IMR-90 (cell line): ENCODE measurements at regions not wholly inside any gene's neighbourhood (a gene's known extent, or its start where the extent isn't known, plus 50 kb on each side); places are given as distances from the start of the nearest gene placed in this dataset.

Experiments
- ATAC-seq: fragments of 200-7000 bp; cut with Tn5 transposase; 2 replicates; pipeline ENCODE4 v1.9.1; 2020; ENCODE audit warnings: low read depth, mild to moderate bottlenecking, moderate library complexity
- BruUV-seq: library from RNA; stranded (reverse); fragments of 400-500 nt; replicated peaks from 2 replicates; lab custom pipeline; 2021; lab: Mats Ljungman, UMichigan
- CTCF ChIA-PET: fragments of 300-600 bp; formaldehyde crosslinking; extraction: SDS; loops from one replicate; lab custom pipeline; 2021; ENCODE audit warnings: antibody characterized with exemption; lab: Yijun Ruan, JAX
- POLR2A ChIA-PET: fragments of 300-600 bp; sonication (Branson Sonifier 250); formaldehyde crosslinking; loops from one replicate; lab custom pipeline; 2022; ENCODE audit warnings: antibody characterized with exemption; ENCODE audit not compliant: unreplicated experiment; lab: Charles Lee
- DNase-seq: peaks from one replicate; pipeline ENCODE4 v3.0.0; 2013
- H2AFZ ChIP-seq: replicated peaks from 2 replicates; pipeline ENCODE3; 2013; ENCODE audit warnings: low read length, mild to moderate bottlenecking; ENCODE audit not compliant: poor library complexity
- H2AK5ac ChIP-seq: 2 replicates; pipeline ENCODE4 v1.6.1; 2013; ENCODE audit warnings: low read depth, low read length, inconsistent platforms
- H2AK9ac ChIP-seq: replicated peaks from 2 replicates; pipeline ENCODE3; 2013; ENCODE audit warnings: mild to moderate bottlenecking, low read depth, low read length, moderate library complexity; ENCODE audit not compliant: poor library complexity
- H2BK120ac ChIP-seq: 2 replicates; pipeline ENCODE4 v1.6.1; 2013; ENCODE audit warnings: low read depth, low read length, inconsistent platforms
- H2BK15ac ChIP-seq: 3 replicates; pipeline ENCODE4 v1.6.1; 2013; ENCODE audit warnings: low read depth, low read length, inconsistent platforms
- H2BK20ac ChIP-seq: 2 replicates; pipeline ENCODE4 v1.6.1; 2013; ENCODE audit warnings: low read depth, mild to moderate bottlenecking, inconsistent platforms, low read length, moderate library complexity
- H2BK5ac ChIP-seq: 2 replicates; pipeline ENCODE4 v1.6.1; 2013; ENCODE audit warnings: mild to moderate bottlenecking, low read depth, low read length, inconsistent platforms; ENCODE audit not compliant: poor library complexity, severe bottlenecking
- H3K14ac ChIP-seq: replicated peaks from 2 replicates; pipeline ENCODE4 v1.6.1; 2013; ENCODE audit warnings: low read depth, low read length, inconsistent platforms
- H3K18ac ChIP-seq: 2 replicates; pipeline ENCODE4 v1.6.1; 2013; ENCODE audit warnings: low read depth, low read length, control low read depth
- H3K23ac ChIP-seq: 2 replicates; pipeline ENCODE4 v1.6.1; 2013; ENCODE audit warnings: low read depth, low read length, inconsistent platforms
- H3K27ac ChIP-seq: 2 replicates; pipeline ENCODE4 v1.5.1; 2013; ENCODE audit warnings: mild to moderate bottlenecking, control low read depth, low read length; ENCODE audit not compliant: insufficient read depth
- H3K27me3 ChIP-seq: 2 replicates; pipeline ENCODE4 v1.6.1; 2013; ENCODE audit warnings: low read length; ENCODE audit not compliant: control insufficient read depth, insufficient read depth
- H3K36me3 ChIP-seq: 2 replicates; pipeline ENCODE4 v1.6.1; 2013; ENCODE audit warnings: low read length, mixed read lengths; ENCODE audit not compliant: control insufficient read depth, insufficient read depth
- H3K4ac ChIP-seq: 2 replicates; pipeline ENCODE4 v1.6.1; 2013; ENCODE audit warnings: low read depth, low read length, inconsistent platforms
- H3K4me1 ChIP-seq: 2 replicates; pipeline ENCODE4 v1.6.1; 2013; ENCODE audit warnings: low read length, mixed read lengths; ENCODE audit not compliant: control insufficient read depth, insufficient read depth
- H3K4me2 ChIP-seq: 2 replicates; pipeline ENCODE4 v1.6.1; 2013; ENCODE audit warnings: low read depth, mild to moderate bottlenecking, control low read depth, low read length, moderate library complexity
- H3K4me3 ChIP-seq: 2 replicates; pipeline ENCODE4 v1.5.1; 2013; ENCODE audit warnings: low read depth, mild to moderate bottlenecking, control low read depth, low read length, moderate library complexity; ENCODE audit not compliant: insufficient read depth
- H3K56ac ChIP-seq: 2 replicates; pipeline ENCODE4 v1.6.1; 2013; ENCODE audit warnings: low read length, inconsistent platforms; ENCODE audit not compliant: insufficient read depth; ENCODE audit errors: extremely low read depth
- H3K79me1 ChIP-seq, 2 experiments: 2 replicates each; pipeline ENCODE4 v1.6.1; 2013; ENCODE audit warnings: low read length in 2 of 2, inconsistent platforms in 1 of 2, low read depth in 1 of 2
- H3K9ac ChIP-seq: 2 replicates; pipeline ENCODE4 v1.6.1; 2013; ENCODE audit warnings: low read depth, low read length, control low read depth
- H3K9me1 ChIP-seq: 2 replicates; pipeline ENCODE4 v1.6.1; 2013; ENCODE audit warnings: low read length, inconsistent platforms; ENCODE audit not compliant: insufficient read depth
- H3K9me3 ChIP-seq: 2 replicates; pipeline ENCODE4 v1.6.1; 2013; ENCODE audit warnings: low read length; ENCODE audit not compliant: control insufficient read depth, insufficient read depth
- H4K20me1 ChIP-seq: 2 replicates; pipeline ENCODE4 v1.6.1; 2013; ENCODE audit warnings: low read length, inconsistent platforms; ENCODE audit not compliant: insufficient read depth
- H4K5ac ChIP-seq: 2 replicates; pipeline ENCODE4 v1.6.1; 2013; ENCODE audit warnings: mild to moderate bottlenecking, low read depth, low read length, control low read depth
- H4K8ac ChIP-seq, 2 experiments: 2 replicates each; pipeline ENCODE4 v1.6.1; 2013; ENCODE audit warnings: low read depth in 2 of 2, low read length in 2 of 2, control low read depth in 1 of 2, inconsistent platforms in 1 of 2
- H4K91ac ChIP-seq: 2 replicates; pipeline ENCODE4 v1.6.1; 2013; ENCODE audit warnings: low read depth, low read length, inconsistent platforms; ENCODE audit not compliant: insufficient read depth
- MXI1 ChIP-seq: IDR thresholded peaks from 2 replicates; pipeline ENCODE4 v1.6.1; 2012; ENCODE audit warnings: low read depth, mild to moderate bottlenecking, low read length, moderate library complexity, borderline replicate concordance
- USF2 ChIP-seq: fragments of 150-350 bp; IDR thresholded peaks from 2 replicates; pipeline ENCODE4 v1.6.1; 2017; ENCODE audit warnings: mild to moderate bottlenecking, antibody characterized with exemption, low read length, low read depth
- WGBS, 2 experiments: methylation state at CpG; one replicate each; pipeline versions ENCODE4 v1.1.5 to v1.1.7; 2013; ENCODE audit warnings: missing lambda C conversion rate in 2 of 2; ENCODE audit not compliant: insufficient read length in 1 of 2; ENCODE audit errors: extremely low coverage in 2 of 2; 5-methylcytosine and 5-hydroxymethylcytosine counted together
- dilution Hi-C: fragments of 300-500 bp; cut with HindIII; formaldehyde crosslinking; loops from one replicate; pipeline ENCODE4 v1.14.3; 2018; ENCODE audit warnings: low sequenced_read_pairs; ENCODE audit not compliant: unreplicated experiment
- in situ Hi-C: fragments of 300-500 bp; cut with MboI; formaldehyde crosslinking; loops from 3 replicates; pipeline ENCODE4 v1.14.3; 2019; ENCODE audit warnings: low sequenced_read_pairs, inconsistent platforms, mixed read lengths
- intact Hi-C: fragments of 100-400 bp; cut with micrococcal nuclease; formaldehyde crosslinking; loops from 2 replicates; pipeline ENCODE4 v1.10.0; 2022

GRCh38 chr1:22340066-22340465 is 111.6 kb upstream of the ZBTB40 start:
- Histone ChIP-seq H3K23ac (no peak overlapping the region), H3K27ac (no peak overlapping the region), H4K5ac (no peak overlapping the region), H3K14ac (no peak overlapping the region), H3K18ac (no peak overlapping the region), H3K36me3 (no peaks in the 10 kb centered on the region), H3K79me1 (no peaks in the 10 kb centered on the region), H2BK20ac (no peak overlapping the region), H3K9me3 (no peaks in the 10 kb centered on the region), H3K9me1 (no peaks in the 10 kb centered on the region; the same call in 1 of the 2 replicates), H2BK5ac (no peak overlapping the region), H4K8ac (no peak overlapping the region), H3K4me2 (no peak overlapping the region), H3K56ac (no peak overlapping the region), H3K4me3 (no peak overlapping the region), H2AK5ac (no peak overlapping the region), H4K91ac (no peak overlapping the region), H2AK9ac (no peak overlapping the region), H4K20me1 (no peaks in the 10 kb centered on the region), H3K27me3 (peaks cover 71% of the 10 kb centered on the region), H3K4ac (no peak overlapping the region), H3K4me1 (peaks cover 2% of the 10 kb centered on the region; the same call in 1 of the 2 replicates), H2BK15ac (no peak overlapping the region), H3K9ac (no peak overlapping the region), H2AFZ (no peak overlapping the region), H2BK120ac (no peak overlapping the region)
- intact Hi-C loops (no loop called here), in situ Hi-C loops (no loop called here), dilution Hi-C loops (no loop called here)
- ChIA-PET POLR2A (interaction anchor here (0.5 kb wide), 1 partner anchor 198 kb away, joined by 3 read pairs; no protein-coding TSS in a partner anchor), CTCF (no interaction called here)
- ATAC-seq (no peak), DNase-seq (no peak)
- TF ChIP-seq USF2 = no peak
- no peak for TF ChIP-seq MXI1
- no TSS peak for BruUV-seq
- 80% methylated on average over 1 of the region's 4 CpGs; no CpG with 5 or more reads in 1 of the 2 experiments for WGBS, 2 experiments
